ENCODE measurements at regions not wholly inside any gene's neighbourhood (a gene's known extent, or its start where the extent isn't known, plus 50 kb on each side); places are given as distances from the start of the nearest gene placed in this dataset.
A peak's percentile ranks its signal among the peaks of the same experiment; 100 is the strongest.

- no peak for DNase-seq (ENCODE audit: low read depth, low spot score)
Observed at GRCh38 chr1:112219267-112219666, 176.7 kb upstream of the CTTNBP2NL start.

DNA sequence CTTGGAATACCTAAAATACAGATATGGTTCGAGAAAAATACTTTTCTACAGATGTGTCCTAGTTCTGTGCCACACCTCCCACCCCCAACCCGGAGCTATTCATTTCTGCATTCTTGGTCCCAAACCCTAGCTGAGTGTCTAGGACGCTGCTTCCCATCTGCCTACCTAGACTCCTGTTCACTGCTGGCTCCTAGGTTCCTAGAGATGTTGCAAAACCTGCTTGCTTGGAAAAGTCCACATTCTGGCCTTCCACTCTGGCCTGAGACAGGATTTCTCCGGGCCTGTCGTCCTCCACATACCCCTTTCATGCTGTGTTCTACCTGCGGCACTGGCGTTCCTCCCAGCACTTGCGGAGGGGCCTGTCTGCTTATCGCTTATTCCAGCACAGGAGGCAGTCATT, 165.8 kb upstream of the CTTNBP2NL start:
- no peak for DNase-seq (ENCODE audit: low read depth, low spot score)

GRCh38 chr1:112231331-112231730, 164.7 kb upstream of the CTTNBP2NL start:
- no peak for DNase-seq (ENCODE audit: low read depth, low spot score)

DNA sequence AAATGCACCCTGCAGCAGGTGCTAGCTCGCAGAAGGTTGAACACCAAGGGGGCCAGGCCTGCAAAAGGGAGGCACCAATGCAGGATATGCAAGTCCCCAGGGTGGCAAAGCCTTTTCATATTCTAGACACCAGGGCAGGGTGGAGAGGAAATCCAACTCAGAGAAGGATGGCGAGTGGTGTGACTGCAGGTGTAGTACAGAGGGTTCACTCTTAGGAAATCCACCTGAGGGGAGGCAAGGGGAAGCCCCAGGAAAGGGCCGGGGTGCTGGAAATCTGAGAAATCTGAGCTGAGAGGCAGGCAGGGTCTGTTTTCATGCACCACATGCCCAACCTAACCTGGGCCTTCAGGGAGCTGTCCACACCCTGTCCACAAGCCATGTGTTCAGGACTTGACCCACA, 163.2 kb upstream of the CTTNBP2NL start:
- DNase-seq (ENCODE audit: low read depth, low spot score) = no peak

DNA sequence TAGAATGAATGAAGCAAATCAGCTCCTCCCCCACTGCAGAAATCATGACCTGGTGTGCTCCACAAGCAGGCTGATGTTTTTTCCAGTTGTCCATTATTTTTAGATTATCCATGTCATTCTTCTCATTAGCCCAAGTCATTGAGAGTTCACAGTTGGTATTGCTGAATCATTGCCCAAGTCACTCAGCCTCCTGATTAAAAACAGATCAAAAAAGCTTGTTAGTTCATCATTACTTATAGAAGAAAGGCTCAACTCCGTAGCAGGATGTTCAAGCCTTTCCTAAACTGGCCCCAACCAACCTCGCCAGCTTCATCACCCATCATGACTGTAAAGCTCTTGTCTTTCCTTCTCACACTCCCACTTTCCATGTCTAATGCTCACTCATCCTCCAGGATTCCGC, 161.3 kb upstream of the CTTNBP2NL start:
- no peak for DNase-seq (ENCODE audit: low read depth, low spot score)

- DNase-seq (ENCODE audit: low read depth, low spot score) = peak; percentile 22
Observed at GRCh38 chr1:112237983-112238545, 157.9 kb upstream of the CTTNBP2NL start.

- DNase-seq (ENCODE audit: low read depth, low spot score) = no peak
Observed at GRCh38 chr1:112239683-112240330, 156.2 kb upstream of the CTTNBP2NL start.

- no peak for DNase-seq (ENCODE audit: low read depth, low spot score)
Observed at GRCh38 chr1:112242470-112242869, 153.5 kb upstream of the CTTNBP2NL start.

- no peak for DNase-seq (ENCODE audit: low read depth, low spot score)
Observed at GRCh38 chr1:112244131-112244530, 151.9 kb upstream of the CTTNBP2NL start.

- DNase-seq (ENCODE audit: low read depth, low spot score) = no peak
Observed at GRCh38 chr1:112245114-112245513, 150.9 kb upstream of the CTTNBP2NL start.

DNA sequence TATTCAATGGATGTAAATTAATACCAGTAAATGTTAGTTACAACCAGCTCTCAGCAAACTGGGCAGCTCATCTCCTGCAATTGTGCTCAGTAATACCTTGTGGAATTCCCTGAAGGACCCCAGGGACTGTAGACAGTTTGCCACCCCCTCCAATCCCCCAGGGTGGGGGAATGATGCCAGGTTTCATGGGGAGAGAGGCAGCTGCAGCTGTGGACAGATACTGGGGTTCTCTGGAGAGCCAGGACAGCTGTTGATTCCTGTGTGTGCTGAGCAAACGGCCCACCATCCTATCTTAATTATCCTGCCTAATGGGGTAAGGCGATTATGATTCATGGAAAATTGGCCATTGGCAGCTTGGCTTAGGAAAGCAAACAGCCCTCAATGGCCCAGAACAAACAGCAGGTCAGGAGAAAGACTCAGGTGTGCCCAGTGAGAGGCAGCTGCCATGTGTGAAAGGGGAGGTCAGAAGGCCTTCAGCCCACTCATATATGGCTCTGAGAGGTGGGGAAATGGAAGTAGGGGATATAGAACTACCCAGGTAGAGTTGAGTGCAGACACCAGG, 148.9 kb upstream of the CTTNBP2NL start:
- DNase-seq (ENCODE audit: low read depth, low spot score) = no peak

- DNase-seq (ENCODE audit: low read depth, low spot score) = no peak
Observed at GRCh38 chr1:112247961-112248360, 148.1 kb upstream of the CTTNBP2NL start.

GRCh38 chr1:112250892-112251291, 145.1 kb upstream of the CTTNBP2NL start:
- DNase-seq (ENCODE audit: low read depth, low spot score) = no peak

- no peak for DNase-seq (ENCODE audit: low read depth, low spot score)
Observed at GRCh38 chr1:112251766-112252506, 144.1 kb upstream of the CTTNBP2NL start.

GRCh38 chr1:112253366-112253765, 142.6 kb upstream of the CTTNBP2NL start:
- no peak for DNase-seq (ENCODE audit: low read depth, low spot score)

GRCh38 chr1:112255080-112255479, 140.9 kb upstream of the CTTNBP2NL start:
- DNase-seq (ENCODE audit: low read depth, low spot score) = no peak

DNA sequence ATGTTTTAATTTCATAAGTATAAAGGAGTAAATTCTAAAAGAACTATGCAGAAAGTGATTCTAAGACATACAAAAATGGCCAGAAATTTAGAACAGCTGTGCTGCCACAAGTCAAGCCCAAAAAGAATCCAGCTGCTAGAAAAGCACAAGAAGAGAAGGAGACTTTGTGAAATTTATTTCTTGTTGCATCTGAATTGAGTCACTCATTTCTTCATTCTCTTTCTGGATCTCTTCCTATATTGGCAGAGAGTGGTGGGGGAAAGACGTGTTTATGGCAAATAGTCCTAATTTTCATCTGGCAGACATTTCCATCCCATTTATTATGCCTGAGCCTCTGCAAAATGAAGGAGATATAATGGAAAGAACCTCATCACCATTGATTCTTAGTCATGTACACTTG, 139.6 kb upstream of the CTTNBP2NL start:
- no peak for DNase-seq (ENCODE audit: low read depth, low spot score)

GRCh38 chr1:112257043-112257835, 138.8 kb upstream of the CTTNBP2NL start:
- DNase-seq (ENCODE audit: low read depth, low spot score) = no peak

DNA sequence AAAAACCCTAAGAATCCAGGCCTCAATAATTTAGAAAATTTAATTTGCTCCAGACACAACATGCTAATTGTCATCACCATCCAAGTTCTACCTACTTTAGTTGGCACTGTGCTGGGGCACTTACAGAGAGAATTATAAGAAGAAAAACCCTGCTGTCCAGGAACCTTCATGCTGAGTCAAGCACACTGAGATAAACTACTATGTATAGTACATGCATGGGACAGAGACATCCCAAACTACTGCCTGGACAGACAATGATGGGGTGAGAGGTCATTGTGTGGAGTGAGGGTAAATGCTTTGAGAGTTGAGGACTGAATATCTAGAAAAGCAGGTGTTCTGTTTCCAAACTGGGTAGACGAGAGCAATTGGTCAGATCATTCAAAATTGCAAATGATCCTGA, 135.3 kb upstream of the CTTNBP2NL start:
- no peak for DNase-seq (ENCODE audit: low read depth, low spot score)

- no peak for DNase-seq (ENCODE audit: low read depth, low spot score)
Observed at GRCh38 chr1:112262316-112262715, 133.7 kb upstream of the CTTNBP2NL start.

- DNase-seq (ENCODE audit: low read depth, low spot score) = no peak
Observed at GRCh38 chr1:112263042-112263441, 133.0 kb upstream of the CTTNBP2NL start.

GRCh38 chr1:112263453-112263852, 132.6 kb upstream of the CTTNBP2NL start:
- DNase-seq (ENCODE audit: low read depth, low spot score) = no peak
